ENCODE measurements at regions not wholly inside any gene's neighbourhood (a gene's known extent, or its start where the extent isn't known, plus 50 kb on each side); places are given as distances from the start of the nearest gene placed in this dataset.
A peak's percentile ranks its signal among the peaks of the same experiment; 100 is the strongest.

GRCh38 chr12:127389923-127390322 lies 877.0 kb upstream of the TMEM132C start:
- intact Hi-C loops (cut with micrococcal nuclease): no loop called here

DNA sequence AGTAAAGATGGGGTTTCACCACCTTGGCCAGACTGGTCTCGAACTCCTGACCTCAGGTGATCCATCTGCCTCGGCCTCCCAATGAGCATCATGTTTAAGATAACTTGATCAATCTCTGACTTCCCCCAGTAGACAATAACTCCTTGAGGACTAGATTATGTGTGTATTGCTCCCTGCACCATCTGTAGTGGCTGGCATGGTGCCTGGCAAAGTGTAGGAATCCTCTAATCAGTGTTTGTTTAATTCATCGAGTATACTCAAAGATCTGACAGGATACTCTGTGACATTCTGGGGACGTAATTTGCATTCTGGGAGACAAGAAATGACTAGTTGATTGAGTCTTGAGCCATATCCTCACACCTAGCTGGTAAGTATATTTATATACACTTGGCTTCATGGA lies 873.5 kb upstream of the TMEM132C start:
- BruUV-seq (replicated peaks): no TSS peak
- Histone ChIP-seq H3K4me1 (ENCODE audit: insufficient read depth, low read length) (peaks cover 30% of the 10 kb centered on the region), H3K4me3 (ENCODE audit: low read length) (no peak overlapping the region), H3K9ac (ENCODE audit: low read length) (no peak overlapping the region), H3K36me3 (ENCODE audit: low read depth, low read length) (no peaks in the 10 kb centered on the region), H3K27me3 (ENCODE audit: low read length) (peaks cover 5% of the 10 kb centered on the region; the same call in 1 of the 2 replicates), H3F3A (ENCODE audit: low read length, unreplicated experiment) (no peaks in the 10 kb centered on the region), H4K20me1 (ENCODE audit: low read length) (no peaks in the 10 kb centered on the region), H3K79me2 (ENCODE audit: low read length) (no peaks in the 10 kb centered on the region), H3K4me2 (ENCODE audit: low read length) (0 out of 2 replicates have a peak overlapping the region, but pooled peaks have one; percentile 8), H2AFZ (ENCODE audit: low read length) (no peak overlapping the region), H3K9me2 (replicated peaks; ENCODE audit: low read length) (no peaks in the 10 kb centered on the region), H3K27ac (ENCODE audit: low read length) (no peak overlapping the region), H3K9me3 (ENCODE audit: low read length) (no peaks in the 10 kb centered on the region)
- DNase-seq: no peak
- ChIA-PET POLR2A (ENCODE audit: unreplicated experiment) (no interaction called here), CTCF (interaction anchor here (0.6 kb wide), 1 partner anchor 548 kb away, joined by 4 read pairs; no protein-coding TSS in a partner anchor)
- ATAC-seq: no peak
- no peak for TF ChIP-seq CTCF (conservative IDR thresholded peaks at IDR 0.05; ENCODE audit: low read depth, low read length)
- no peak for TF ChIP-seq EZH2phosphoT487 (IDR thresholded peaks at IDR 0.05; ENCODE audit: borderline replicate concordance, low read length)
- no peak for TF ChIP-seq EZH2 (IDR thresholded peaks at IDR 0.05; ENCODE audit: low read length, unreplicated experiment)
- intact Hi-C loops (cut with micrococcal nuclease): no loop called here

More at GRCh38 chr12:127389923-127390322, 877.0 kb upstream of the TMEM132C start:
- BruUV-seq (replicated peaks): no TSS peak
- Histone ChIP-seq H4K20me1 (ENCODE audit: low read length) (no peaks in the 10 kb centered on the region), H3K9ac (ENCODE audit: low read length) (no peak overlapping the region), H3K27me3 (ENCODE audit: low read length) (peaks cover 5% of the 10 kb centered on the region; the same call in 1 of the 2 replicates), H3K4me2 (ENCODE audit: low read length) (no peak overlapping the region), H2AFZ (ENCODE audit: low read length) (no peak overlapping the region), H3K36me3 (ENCODE audit: low read depth, low read length) (no peaks in the 10 kb centered on the region), H3K27ac (ENCODE audit: low read length) (no peak overlapping the region), H3K79me2 (ENCODE audit: low read length) (no peaks in the 10 kb centered on the region), H3K4me1 (ENCODE audit: insufficient read depth, low read length) (peaks cover 21% of the 10 kb centered on the region), H3F3A (ENCODE audit: low read length, unreplicated experiment) (no peaks in the 10 kb centered on the region), H3K9me2 (replicated peaks; ENCODE audit: low read length) (no peaks in the 10 kb centered on the region), H3K9me3 (ENCODE audit: low read length) (no peaks in the 10 kb centered on the region), H3K4me3 (ENCODE audit: low read length) (no peak overlapping the region)
- TF ChIP-seq CTCF (conservative IDR thresholded peaks at IDR 0.05; ENCODE audit: low read depth, low read length) (no peak), EZH2 (IDR thresholded peaks at IDR 0.05; ENCODE audit: low read length, unreplicated experiment) (no peak), EZH2phosphoT487 (IDR thresholded peaks at IDR 0.05; ENCODE audit: borderline replicate concordance, low read length) (no peak)
- ATAC-seq (peak; percentile 40), DNase-seq (peak; percentile 94)
- POLR2A ChIA-PET (ENCODE audit: unreplicated experiment): no interaction called here
- CTCF ChIA-PET: interaction anchor here (0.5 kb wide), 1 partner anchor 13 kb away, joined by 13 read pairs; no protein-coding TSS in a partner anchor

DNA sequence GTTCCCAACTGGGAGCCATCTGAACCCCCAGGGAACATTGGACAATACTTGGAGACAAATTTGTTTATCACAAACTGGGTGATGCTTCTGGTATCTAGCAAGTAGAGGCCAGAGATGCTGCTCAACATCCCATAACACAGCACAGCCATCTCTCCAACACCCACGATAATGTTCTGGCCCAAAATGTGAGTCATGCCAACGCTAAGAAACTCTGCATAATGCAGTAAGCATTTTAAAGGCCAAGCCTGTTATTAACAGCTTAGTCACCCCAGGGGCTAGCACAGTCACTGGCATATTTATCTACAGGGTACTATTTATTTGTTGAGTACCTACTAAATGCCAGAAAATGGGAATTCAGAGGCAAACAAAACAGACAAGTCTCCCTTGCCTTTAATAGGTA lies 873.1 kb upstream of the TMEM132C start:
- peaks cover 4% of the 10 kb centered on the region; the same call in 1 of the 2 replicates for H3K27me3 ChIP-seq (ENCODE audit: low read length)
- no peaks in the 10 kb centered on the region for H3F3A ChIP-seq (ENCODE audit: low read length, unreplicated experiment)
- 0 out of 2 replicates have a peak overlapping the region, but pooled peaks have one; percentile 12 for H3K27ac ChIP-seq (ENCODE audit: low read length)
- H3K79me2 ChIP-seq (ENCODE audit: low read length): no peaks in the 10 kb centered on the region
- H2AFZ ChIP-seq (ENCODE audit: low read length): no peak overlapping the region
- intact Hi-C loops (cut with micrococcal nuclease): no loop called here
- TF ChIP-seq EZH2 (IDR thresholded peaks at IDR 0.05; ENCODE audit: low read length, unreplicated experiment) (no peak), EZH2phosphoT487 (IDR thresholded peaks at IDR 0.05; ENCODE audit: borderline replicate concordance, low read length) (no peak), CTCF (conservative IDR thresholded peaks at IDR 0.05; ENCODE audit: low read depth, low read length) (no peak)
- no peaks in the 10 kb centered on the region for H3K36me3 ChIP-seq (ENCODE audit: low read depth, low read length)
- no peak overlapping the region for H3K9ac ChIP-seq (ENCODE audit: low read length)
- H3K4me3 ChIP-seq (ENCODE audit: low read length): no peak overlapping the region
- peaks cover 30% of the 10 kb centered on the region for H3K4me1 ChIP-seq (ENCODE audit: insufficient read depth, low read length)
- BruUV-seq (replicated peaks): no TSS peak
- POLR2A ChIA-PET (ENCODE audit: unreplicated experiment): no interaction called here
- no peaks in the 10 kb centered on the region for H3K9me3 ChIP-seq (ENCODE audit: low read length)
- CTCF ChIA-PET: interaction anchor here (0.6 to 1.3 kb wide), 2 partner anchors 10 to 548 kb away, joined by 4 to 9 read pairs; no protein-coding TSS in a partner anchor
- H3K9me2 ChIP-seq (replicated peaks; ENCODE audit: low read length): no peaks in the 10 kb centered on the region
- peak; percentile 96 for DNase-seq
- peak; percentile 90 for ATAC-seq
- H4K20me1 ChIP-seq (ENCODE audit: low read length): no peaks in the 10 kb centered on the region
- H3K4me2 ChIP-seq (ENCODE audit: low read length): 0 out of 2 replicates have a peak overlapping the region, but pooled peaks have one; percentile 8

Data from PC-3 (cell line).